ENCODE measurements at regions not wholly inside any gene's neighbourhood (a gene's known extent, or its start where the extent isn't known, plus 50 kb on each side); places are given as distances from the start of the nearest gene placed in this dataset.

DNA sequence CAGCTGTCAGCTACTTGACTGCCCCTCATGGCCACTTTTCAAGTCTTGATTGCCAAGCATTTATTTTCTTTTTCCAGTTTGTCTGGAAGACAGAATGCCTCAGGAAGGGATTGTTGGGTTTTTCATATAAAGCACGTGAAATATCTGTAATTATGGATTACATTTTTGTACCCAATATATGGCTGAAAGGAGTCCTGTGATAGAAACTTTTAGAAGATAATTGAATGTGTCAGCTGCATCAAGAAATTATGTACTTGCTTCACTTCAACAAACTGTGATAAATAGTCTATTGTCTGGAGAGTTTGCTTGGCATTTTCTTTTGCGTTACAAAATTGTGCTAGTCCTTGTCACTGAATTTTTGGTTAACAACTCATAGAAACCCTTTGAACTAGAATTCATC lies 247.9 kb upstream of the SLCO3A1 start:
- Histone ChIP-seq H4K20me1 (ENCODE audit: insufficient read depth, poor library complexity, severe bottlenecking) (no peaks in the 10 kb centered on the region), H3K4me1 (ENCODE audit: insufficient read depth) (no peaks in the 10 kb centered on the region), H2AFZ (no peak overlapping the region), H3K4me2 (no peak overlapping the region), H3K79me2 (no peaks in the 10 kb centered on the region), H3K9me3 (ENCODE audit: low read depth) (no peaks in the 10 kb centered on the region), H3K36me3 (replicated peaks; ENCODE audit: insufficient read depth, low read depth) (no peaks in the 10 kb centered on the region), H3K9me2 (replicated peaks; ENCODE audit: insufficient read depth) (no peaks in the 10 kb centered on the region), H3K27ac (no peak overlapping the region), H3K4me3 (no peak overlapping the region), H3K27me3 (peaks cover 14% of the 10 kb centered on the region)
- 76% methylated on average over 2 of the region's 2 CpGs for WGBS (ENCODE audit: low lambda C conversion rate, missing lambda C conversion rate)
- no peak for DNase-seq (ENCODE audit: low spot score)
- TF ChIP-seq, protein P1, sequence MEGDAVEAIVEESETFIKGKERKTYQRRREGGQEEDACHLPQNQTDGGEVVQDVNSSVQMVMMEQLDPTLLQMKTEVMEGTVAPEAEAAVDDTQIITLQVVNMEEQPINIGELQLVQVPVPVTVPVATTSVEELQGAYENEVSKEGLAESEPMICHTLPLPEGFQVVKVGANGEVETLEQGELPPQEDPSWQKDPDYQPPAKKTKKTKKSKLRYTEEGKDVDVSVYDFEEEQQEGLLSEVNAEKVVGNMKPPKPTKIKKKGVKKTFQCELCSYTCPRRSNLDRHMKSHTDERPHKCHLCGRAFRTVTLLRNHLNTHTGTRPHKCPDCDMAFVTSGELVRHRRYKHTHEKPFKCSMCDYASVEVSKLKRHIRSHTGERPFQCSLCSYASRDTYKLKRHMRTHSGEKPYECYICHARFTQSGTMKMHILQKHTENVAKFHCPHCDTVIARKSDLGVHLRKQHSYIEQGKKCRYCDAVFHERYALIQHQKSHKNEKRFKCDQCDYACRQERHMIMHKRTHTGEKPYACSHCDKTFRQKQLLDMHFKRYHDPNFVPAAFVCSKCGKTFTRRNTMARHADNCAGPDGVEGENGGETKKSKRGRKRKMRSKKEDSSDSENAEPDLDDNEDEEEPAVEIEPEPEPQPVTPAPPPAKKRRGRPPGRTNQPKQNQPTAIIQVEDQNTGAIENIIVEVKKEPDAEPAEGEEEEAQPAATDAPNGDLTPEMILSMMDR (IDR thresholded peaks at IDR 0.05; ENCODE audit: poor library complexity) = no peak
- TF ChIP-seq EZH2phosphoT487 (IDR thresholded peaks at IDR 0.05; ENCODE audit: low read depth, severe bottlenecking, unreplicated experiment) = no peak
- no peak for TF ChIP-seq EZH2 (IDR thresholded peaks at IDR 0.05; ENCODE audit: borderline replicate concordance)

DNA sequence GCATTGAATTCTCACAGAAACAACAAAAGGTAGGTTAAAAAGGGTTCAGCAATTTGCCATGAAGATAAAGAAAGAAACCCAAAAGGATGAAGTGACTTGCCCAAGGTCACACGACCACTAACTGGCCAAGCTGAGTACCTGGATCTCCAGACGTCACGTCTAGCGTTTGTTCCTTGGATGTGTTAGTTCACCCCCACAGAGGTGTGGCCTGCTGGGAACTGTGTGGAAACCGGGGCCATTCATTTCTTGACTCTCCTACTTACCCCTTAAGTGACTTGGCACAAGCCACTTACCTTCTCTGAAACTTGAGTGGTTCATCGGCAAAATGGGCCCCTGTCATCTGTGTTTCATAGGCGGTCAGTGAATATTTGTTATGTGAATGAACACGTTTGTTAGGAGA lies 244.3 kb upstream of the SLCO3A1 start:
- no peaks in the 10 kb centered on the region for H3K9me3 ChIP-seq (ENCODE audit: low read depth)
- H3K9me2 ChIP-seq (replicated peaks; ENCODE audit: insufficient read depth) = no peaks in the 10 kb centered on the region
- no peak for DNase-seq (ENCODE audit: low spot score)
- no peaks in the 10 kb centered on the region for H3K79me2 ChIP-seq
- 82% methylated on average over 8 of the region's 8 CpGs for WGBS (ENCODE audit: low lambda C conversion rate, missing lambda C conversion rate)
- H3K27me3 ChIP-seq = peaks cover 5% of the 10 kb centered on the region
- no peak overlapping the region for H3K4me2 ChIP-seq
- no peak overlapping the region for H3K27ac ChIP-seq
- TF ChIP-seq EZH2phosphoT487 (IDR thresholded peaks at IDR 0.05; ENCODE audit: low read depth, severe bottlenecking, unreplicated experiment) = no peak
- TF ChIP-seq EZH2 (IDR thresholded peaks at IDR 0.05; ENCODE audit: borderline replicate concordance) = no peak
- TF ChIP-seq, protein P1 (IDR thresholded peaks at IDR 0.05; ENCODE audit: poor library complexity) = no peak
- no peaks in the 10 kb centered on the region for H3K36me3 ChIP-seq (replicated peaks; ENCODE audit: insufficient read depth, low read depth)
- no peak overlapping the region for H2AFZ ChIP-seq
- no peaks in the 10 kb centered on the region for H3K4me1 ChIP-seq (ENCODE audit: insufficient read depth)
- no peak overlapping the region for H3K4me3 ChIP-seq
- no peaks in the 10 kb centered on the region for H4K20me1 ChIP-seq (ENCODE audit: insufficient read depth, poor library complexity, severe bottlenecking)

DNA sequence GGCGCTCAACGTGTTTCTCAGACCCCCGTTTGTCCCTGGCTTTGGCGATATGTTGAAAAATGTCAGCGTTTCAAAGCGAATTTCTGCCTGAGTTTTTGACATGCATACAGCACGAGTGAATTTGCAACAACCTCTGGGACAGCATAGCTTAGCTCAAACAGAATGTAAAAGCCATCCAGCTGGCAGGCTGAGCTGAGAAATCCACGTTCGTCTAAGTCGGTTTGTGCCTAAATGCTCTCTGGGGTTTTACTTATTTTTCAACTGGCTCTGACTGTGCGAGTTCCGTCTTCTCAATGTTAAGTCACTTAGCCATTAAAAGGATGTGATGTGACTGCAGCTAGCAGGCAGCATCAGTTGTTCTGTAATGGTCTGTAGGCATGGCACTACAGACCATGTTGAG lies 243.5 kb upstream of the SLCO3A1 start:
- H2AFZ ChIP-seq = no peak overlapping the region
- no peaks in the 10 kb centered on the region for H3K4me1 ChIP-seq (ENCODE audit: insufficient read depth)
- no peak overlapping the region for H3K4me2 ChIP-seq
- no peaks in the 10 kb centered on the region for H4K20me1 ChIP-seq (ENCODE audit: insufficient read depth, poor library complexity, severe bottlenecking)
- no peaks in the 10 kb centered on the region for H3K9me3 ChIP-seq (ENCODE audit: low read depth)
- H3K36me3 ChIP-seq (replicated peaks; ENCODE audit: insufficient read depth, low read depth) = no peaks in the 10 kb centered on the region
- H3K79me2 ChIP-seq = no peaks in the 10 kb centered on the region
- WGBS (ENCODE audit: low lambda C conversion rate, missing lambda C conversion rate) = 87% methylated on average over 12 of the region's 12 CpGs
- no peaks in the 10 kb centered on the region for H3K9me2 ChIP-seq (replicated peaks; ENCODE audit: insufficient read depth)
- no peak for TF ChIP-seq EZH2 (IDR thresholded peaks at IDR 0.05; ENCODE audit: borderline replicate concordance)
- TF ChIP-seq, protein P1 (IDR thresholded peaks at IDR 0.05; ENCODE audit: poor library complexity) = no peak
- no peak for TF ChIP-seq EZH2phosphoT487 (IDR thresholded peaks at IDR 0.05; ENCODE audit: low read depth, severe bottlenecking, unreplicated experiment)
- no peak for DNase-seq (ENCODE audit: low spot score)
- no peak overlapping the region for H3K4me3 ChIP-seq
- no peaks in the 10 kb centered on the region for H3K27me3 ChIP-seq
- no peak overlapping the region for H3K27ac ChIP-seq

Data from hepatocyte (in vitro differentiated cells).